ENCODE measurements at regions not wholly inside any gene's neighbourhood (a gene's known extent, or its start where the extent isn't known, plus 50 kb on each side); places are given as distances from the start of the nearest gene placed in this dataset.
"Not testable (repeated sequence)": the region's sequence is repeated elsewhere in the genome, so short reads cannot be mapped to it uniquely, and the experiment has no call there.

- DNase-seq (ENCODE audit: extremely low read depth, low read depth) = no peak
Observed at GRCh38 chr17:71484546-71484945, 636.3 kb upstream of the SOX9 start.

- DNase-seq (ENCODE audit: extremely low read depth, low read depth) = no peak
Observed at GRCh38 chr17:71485426-71485825, 635.4 kb upstream of the SOX9 start.

- no peak for DNase-seq (ENCODE audit: extremely low read depth, low read depth)
Observed at GRCh38 chr17:71486261-71486660, 634.6 kb upstream of the SOX9 start.

- no peak for DNase-seq (ENCODE audit: extremely low read depth, low read depth)
Observed at GRCh38 chr17:71488851-71489250, 632.0 kb upstream of the SOX9 start.

DNA sequence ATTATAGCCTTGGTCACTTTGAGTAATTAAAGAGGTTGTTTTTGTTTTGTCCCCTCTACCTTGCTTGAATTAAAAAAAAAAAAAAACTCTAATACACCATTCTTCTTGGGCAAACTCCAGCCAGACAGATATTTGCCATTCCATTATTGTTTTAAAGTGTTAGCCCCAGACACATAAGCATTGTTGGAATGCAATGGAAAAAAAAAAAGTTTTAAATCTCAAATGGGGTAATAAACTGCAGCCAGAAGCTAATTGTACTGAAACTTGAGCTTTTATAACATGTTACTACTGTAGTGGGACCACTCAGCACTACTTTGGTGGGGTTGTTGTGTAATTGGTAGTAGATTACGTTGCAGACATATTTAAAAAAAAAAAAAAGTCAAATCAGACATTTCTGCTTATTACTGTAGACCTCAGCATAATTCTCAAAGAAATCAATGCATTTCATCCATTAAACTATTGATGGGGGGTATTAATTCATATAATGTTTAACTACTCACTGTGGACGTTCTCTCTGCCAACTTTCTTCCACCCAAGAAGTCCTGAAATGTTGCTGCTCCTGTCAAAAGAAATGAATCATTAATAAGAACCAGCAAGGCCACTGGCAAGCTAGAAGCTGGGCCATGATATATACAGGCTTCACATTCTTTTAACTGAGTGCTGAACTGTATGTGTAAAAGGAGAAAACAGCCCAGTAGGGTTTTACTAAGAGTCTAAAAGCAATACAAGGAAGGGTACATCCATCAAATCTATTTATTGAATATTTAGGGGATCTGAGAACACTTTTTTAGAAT is 626.6 kb upstream of the SOX9 start:
- DNase-seq (ENCODE audit: extremely low read depth, low read depth) = no peak

DNA sequence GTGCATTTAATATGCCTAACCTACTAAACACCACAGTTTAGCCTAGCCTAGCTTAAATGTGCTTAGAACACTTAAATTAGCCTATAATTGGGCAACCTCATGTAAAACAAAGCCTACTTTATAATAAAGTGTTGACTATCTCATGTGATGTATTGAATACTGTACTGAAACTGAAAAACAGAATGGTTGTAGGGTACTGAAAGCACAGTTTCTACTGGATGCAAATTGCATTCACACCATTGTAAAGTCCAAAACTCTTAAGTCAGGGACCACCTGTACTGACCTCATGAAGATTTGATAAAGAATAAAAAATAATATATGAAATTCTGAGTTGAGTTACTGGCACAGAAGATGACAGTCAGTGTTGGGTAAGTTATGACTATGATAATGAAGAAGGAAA is 625.4 kb upstream of the SOX9 start:
- no peak for DNase-seq (ENCODE audit: extremely low read depth, low read depth)

DNA sequence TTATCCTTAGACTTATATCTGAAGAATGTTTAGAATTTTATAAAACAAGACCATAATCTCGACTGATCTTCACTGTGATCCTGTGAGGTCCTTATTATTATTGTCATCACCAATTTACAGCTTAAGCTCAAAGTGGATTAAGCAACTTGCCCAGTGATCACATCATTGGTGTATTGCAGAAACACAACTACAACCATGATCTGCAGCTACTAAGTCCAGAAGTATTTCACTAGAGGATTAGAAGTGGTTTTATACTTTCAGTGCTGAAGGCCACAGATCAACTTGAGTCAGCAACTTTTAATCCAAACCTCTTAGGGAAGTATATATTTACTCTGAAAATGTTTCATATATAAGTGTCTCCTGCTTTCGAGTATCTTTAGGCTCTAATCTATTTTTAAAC is 624.3 kb upstream of the SOX9 start:
- no peak for DNase-seq (ENCODE audit: extremely low read depth, low read depth)

- DNase-seq (ENCODE audit: extremely low read depth, low read depth) = no peak
Observed at GRCh38 chr17:71500761-71501555, 619.9 kb upstream of the SOX9 start.

- no peak for DNase-seq (ENCODE audit: extremely low read depth, low read depth)
Observed at GRCh38 chr17:71501711-71502110, 619.1 kb upstream of the SOX9 start.

DNA sequence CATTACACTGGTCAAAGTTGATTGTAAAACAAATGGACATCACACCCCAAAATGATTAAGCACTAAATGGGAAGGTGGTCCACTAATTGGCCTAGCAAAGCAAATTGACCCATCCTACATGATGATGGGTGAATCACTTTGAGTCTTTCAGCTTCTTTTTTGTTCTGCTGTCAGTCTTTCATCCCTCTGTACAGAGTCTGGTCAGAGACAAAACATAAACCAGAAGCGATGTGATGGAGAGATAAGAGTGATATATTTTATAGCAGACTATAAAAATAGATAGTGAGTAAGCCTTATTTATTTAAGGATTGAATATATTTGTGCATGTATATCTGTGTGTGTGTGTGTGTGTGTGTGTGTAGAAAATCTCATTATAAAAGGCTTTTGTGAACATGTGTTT is 618.4 kb upstream of the SOX9 start:
- DNase-seq (ENCODE audit: extremely low read depth, low read depth) = no peak

- DNase-seq (ENCODE audit: extremely low read depth, low read depth) = no peak
Observed at GRCh38 chr17:71503710-71504465, 616.9 kb upstream of the SOX9 start.

DNA sequence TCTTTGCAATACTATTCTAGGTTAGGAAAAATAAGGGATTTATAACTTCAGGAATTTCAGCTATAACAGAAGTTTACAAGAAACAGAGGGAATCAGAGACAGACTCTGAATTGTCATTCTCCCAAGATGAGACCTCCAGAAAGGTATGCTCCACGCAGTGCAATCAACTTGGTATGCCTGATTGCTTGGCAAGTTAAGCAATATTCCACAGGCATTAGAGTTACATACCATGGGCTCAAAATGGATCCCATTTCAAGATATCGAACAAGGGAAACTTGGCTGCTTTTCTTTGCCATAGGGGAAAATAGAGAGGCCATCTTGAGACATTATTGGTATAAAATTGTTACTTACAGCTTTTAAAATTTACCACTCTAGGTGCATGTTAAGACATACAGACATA is 615.6 kb upstream of the SOX9 start:
- no peak for DNase-seq (ENCODE audit: extremely low read depth, low read depth)

DNA sequence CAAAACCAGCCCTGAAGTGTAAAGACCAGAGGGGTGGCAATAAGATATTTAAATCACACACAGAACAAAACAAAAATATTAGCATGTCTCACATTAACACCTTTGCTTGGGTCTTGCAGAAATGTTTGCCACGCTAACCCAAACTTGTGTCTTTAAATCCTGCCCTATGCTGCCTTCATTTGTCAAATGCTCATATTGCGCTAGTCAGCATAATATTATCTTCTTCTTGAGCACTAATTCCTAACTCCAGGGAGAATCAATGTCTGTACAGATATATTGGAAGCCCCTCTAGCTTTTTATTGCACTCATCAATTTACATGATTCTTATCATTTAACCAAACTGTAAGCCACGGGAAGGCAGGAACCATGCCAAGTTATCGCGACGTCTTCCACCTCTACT is 614.8 kb upstream of the SOX9 start:
- no peak for DNase-seq (ENCODE audit: extremely low read depth, low read depth)

- no peak for DNase-seq (ENCODE audit: extremely low read depth, low read depth)
Observed at GRCh38 chr17:71511266-71511995, 609.4 kb upstream of the SOX9 start.

GRCh38 chr17:71513725-71514124 is 607.1 kb upstream of the SOX9 start:
- not testable (repeated sequence) for DNase-seq (ENCODE audit: extremely low read depth, low read depth)

DNA sequence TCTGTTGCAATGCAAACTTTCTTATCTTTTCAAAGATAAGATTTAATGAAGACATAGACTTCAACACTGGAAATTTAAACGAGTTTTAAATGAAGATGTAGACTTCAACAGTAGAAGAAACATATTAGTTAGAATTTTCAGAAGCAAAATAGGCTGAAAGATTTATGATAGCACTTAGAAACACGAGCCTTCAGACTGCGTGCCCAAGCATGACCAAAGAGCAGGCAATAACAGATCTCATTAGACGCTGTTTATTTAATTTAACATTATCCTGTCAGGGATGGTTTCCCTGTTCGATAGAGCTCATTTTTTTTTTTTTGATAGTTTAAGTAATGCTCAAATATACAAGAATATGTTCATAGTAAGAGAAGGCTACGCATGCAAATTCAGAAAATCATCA is 604.7 kb upstream of the SOX9 start:
- DNase-seq (ENCODE audit: extremely low read depth, low read depth) = no peak

DNA sequence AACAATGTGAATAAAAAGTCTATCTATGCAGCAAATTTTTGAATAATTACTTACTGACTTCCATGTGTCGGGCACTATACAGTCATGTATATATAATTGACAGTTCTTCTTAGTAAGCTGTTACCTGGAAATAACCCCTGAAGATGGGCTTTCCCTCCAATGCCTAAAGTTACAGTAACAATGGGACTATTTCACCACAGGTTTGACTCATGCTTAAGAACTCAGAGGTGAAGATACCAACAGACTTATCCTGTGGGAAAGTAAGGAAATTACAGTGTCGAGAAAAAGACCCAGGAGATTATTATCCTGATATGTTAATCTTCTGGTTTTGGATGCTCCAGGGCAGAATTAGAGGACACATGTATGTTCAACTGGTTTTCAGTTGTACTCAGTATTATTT is 601.5 kb upstream of the SOX9 start:
- no peak for DNase-seq (ENCODE audit: extremely low read depth, low read depth)

DNA sequence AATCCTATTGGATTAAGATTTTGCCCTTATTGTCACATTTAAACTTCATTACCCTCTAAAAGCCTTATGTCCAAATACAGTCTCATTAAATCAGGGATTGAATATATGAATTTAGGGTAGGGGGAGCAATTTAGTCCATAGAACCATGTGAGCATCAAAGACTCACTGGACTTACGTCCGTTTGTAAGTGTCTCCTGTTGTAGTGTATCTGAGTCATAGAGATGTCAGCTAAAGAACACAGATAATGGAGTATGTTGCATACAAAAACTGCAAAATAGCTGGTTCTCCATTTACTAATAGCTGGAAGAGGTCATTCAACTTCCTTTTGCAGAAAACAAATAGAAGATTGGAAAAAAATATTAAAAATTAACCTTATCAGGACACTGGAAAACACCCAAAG is 599.1 kb upstream of the SOX9 start:
- DNase-seq (ENCODE audit: extremely low read depth, low read depth) = no peak

- no peak for DNase-seq (ENCODE audit: extremely low read depth, low read depth)
Observed at GRCh38 chr17:71522383-71522782, 598.4 kb upstream of the SOX9 start.

- DNase-seq (ENCODE audit: extremely low read depth, low read depth) = no peak
Observed at GRCh38 chr17:71527311-71527710, 593.5 kb upstream of the SOX9 start.

DNA sequence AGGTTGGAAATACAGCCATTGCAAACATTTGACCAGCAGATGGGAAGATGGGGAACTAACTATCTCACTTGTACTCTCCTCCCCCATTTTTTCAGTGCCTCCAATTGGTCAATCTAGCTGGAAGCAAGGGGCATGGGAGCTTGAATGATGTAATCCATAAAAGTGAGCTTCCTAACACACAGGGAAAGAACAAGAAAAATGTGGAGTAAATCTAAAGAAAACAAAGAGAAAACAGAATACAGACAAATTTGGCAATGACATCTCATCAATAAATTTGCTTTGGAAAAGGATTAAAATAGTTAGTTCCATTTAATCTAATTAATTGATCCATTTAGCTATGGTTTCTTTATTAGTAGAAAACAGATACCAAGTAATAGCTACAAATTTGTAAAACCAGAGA is 592.6 kb upstream of the SOX9 start:
- DNase-seq (ENCODE audit: extremely low read depth, low read depth) = no peak
